ENCODE measurements at regions not wholly inside any gene's neighbourhood (a gene's known extent, or its start where the extent isn't known, plus 50 kb on each side); places are given as distances from the start of the nearest gene placed in this dataset.

GRCh38 chr1:87584586-87584985, 255.9 kb downstream of the LMO4 start:
- Histone ChIP-seq H3K36me3 (ENCODE audit: insufficient read depth, low read length) (no peaks in the 10 kb centered on the region), H3K9ac (ENCODE audit: low read length) (no peak overlapping the region), H3F3A (ENCODE audit: insufficient read depth, low read length) (no peaks in the 10 kb centered on the region), H3K27me3 (ENCODE audit: insufficient read depth, low read length) (no peaks in the 10 kb centered on the region), H3K4me3 (ENCODE audit: low read depth, low read length, poor library complexity, severe bottlenecking) (no peak overlapping the region), H4K20me1 (ENCODE audit: insufficient read depth, low read length) (no peaks in the 10 kb centered on the region), H2AFZ (ENCODE audit: low read length) (no peak overlapping the region), H3K27ac (ENCODE audit: low read depth, low read length, poor library complexity, severe bottlenecking) (no peak overlapping the region), H3K4me2 (ENCODE audit: low read length) (no peak overlapping the region), H3K79me2 (ENCODE audit: insufficient read depth, low read length) (no peaks in the 10 kb centered on the region), H3K9me2 (ENCODE audit: low read depth, low read length) (no peaks in the 10 kb centered on the region), H3K9me3 (ENCODE audit: low read length) (no peaks in the 10 kb centered on the region), H3K4me1 (ENCODE audit: insufficient read depth, low read length, severe bottlenecking) (peaks cover 6% of the 10 kb centered on the region)
- no peak for TF ChIP-seq EZH2 (IDR thresholded peaks at IDR 0.05; ENCODE audit: borderline replicate concordance, low read length)
- TF ChIP-seq CTCF (IDR thresholded peaks at IDR 0.05; ENCODE audit: low read length) = no peak

- Histone ChIP-seq H3K27ac (ENCODE audit: low read depth, low read length, poor library complexity, severe bottlenecking) (no peak overlapping the region), H3K4me3 (ENCODE audit: low read depth, low read length, poor library complexity, severe bottlenecking) (no peak overlapping the region), H3F3A (ENCODE audit: insufficient read depth, low read length) (no peaks in the 10 kb centered on the region), H4K20me1 (ENCODE audit: insufficient read depth, low read length) (no peaks in the 10 kb centered on the region), H3K36me3 (ENCODE audit: insufficient read depth, low read length) (no peaks in the 10 kb centered on the region), H3K9me3 (ENCODE audit: low read length) (no peaks in the 10 kb centered on the region), H3K9ac (ENCODE audit: low read length) (no peak overlapping the region), H2AFZ (ENCODE audit: low read length) (no peak overlapping the region), H3K4me2 (ENCODE audit: low read length) (no peak overlapping the region), H3K4me1 (ENCODE audit: insufficient read depth, low read length, severe bottlenecking) (peaks cover 6% of the 10 kb centered on the region), H3K27me3 (ENCODE audit: insufficient read depth, low read length) (no peaks in the 10 kb centered on the region), H3K9me2 (ENCODE audit: low read depth, low read length) (no peaks in the 10 kb centered on the region), H3K79me2 (ENCODE audit: insufficient read depth, low read length) (no peaks in the 10 kb centered on the region)
- TF ChIP-seq CTCF (IDR thresholded peaks at IDR 0.05; ENCODE audit: low read length) (no peak), EZH2 (IDR thresholded peaks at IDR 0.05; ENCODE audit: borderline replicate concordance, low read length) (no peak)
Observed at GRCh38 chr1:87586501-87586900, 257.8 kb downstream of the LMO4 start.

- peaks cover 6% of the 10 kb centered on the region for H3K4me1 ChIP-seq (ENCODE audit: insufficient read depth, low read length, severe bottlenecking)
- H3K4me2 ChIP-seq (ENCODE audit: low read length) = no peak overlapping the region
- H3K36me3 ChIP-seq (ENCODE audit: insufficient read depth, low read length) = no peaks in the 10 kb centered on the region
- H4K20me1 ChIP-seq (ENCODE audit: insufficient read depth, low read length) = no peaks in the 10 kb centered on the region
- H3F3A ChIP-seq (ENCODE audit: insufficient read depth, low read length) = no peaks in the 10 kb centered on the region
- no peaks in the 10 kb centered on the region for H3K79me2 ChIP-seq (ENCODE audit: insufficient read depth, low read length)
- H2AFZ ChIP-seq (ENCODE audit: low read length) = no peak overlapping the region
- no peak overlapping the region for H3K4me3 ChIP-seq (ENCODE audit: low read depth, low read length, poor library complexity, severe bottlenecking)
- no peaks in the 10 kb centered on the region for H3K27me3 ChIP-seq (ENCODE audit: insufficient read depth, low read length)
- no peaks in the 10 kb centered on the region for H3K9me2 ChIP-seq (ENCODE audit: low read depth, low read length)
- H3K27ac ChIP-seq (ENCODE audit: low read depth, low read length, poor library complexity, severe bottlenecking) = no peak overlapping the region
- no peak overlapping the region for H3K9ac ChIP-seq (ENCODE audit: low read length)
- no peaks in the 10 kb centered on the region for H3K9me3 ChIP-seq (ENCODE audit: low read length)
- TF ChIP-seq CTCF (IDR thresholded peaks at IDR 0.05; ENCODE audit: low read length) = no peak
- no peak for TF ChIP-seq EZH2 (IDR thresholded peaks at IDR 0.05; ENCODE audit: borderline replicate concordance, low read length)
Observed at GRCh38 chr1:87588495-87588894, 259.8 kb downstream of the LMO4 start.

Data from OCI-LY1 (cell line).